HL-60 (cell line): ENCODE measurements at regions not wholly inside any gene's neighbourhood (a gene's known extent, or its start where the extent isn't known, plus 50 kb on each side); places are given as distances from the start of the nearest gene placed in this dataset.

Experiments
- DNase-seq, 2 experiments: peaks; one replicate each; pipeline ENCODE4 v3.0.0-alpha.2; 2010 to 2020; ENCODE audit warnings: low read depth in 1 of 2, low spot score in 1 of 2
- H3K27ac ChIP-seq: fragments of 250-450 bp; sonication (Bioruptor Pico); replicated peaks from 2 replicates; pipeline ENCODE4 v1.5.1; 2020; ENCODE audit warnings: mild to moderate bottlenecking, moderate library complexity
- H3K27me3 ChIP-seq: fragments of 250-450 bp; sonication (Bioruptor Pico); 2 replicates; pipeline ENCODE4 v1.5.1; 2021; ENCODE audit warnings: mild to moderate bottlenecking, moderate library complexity; ENCODE audit not compliant: insufficient read depth, poor library complexity, severe bottlenecking
- H3K4me3 ChIP-seq: replicated peaks from 2 replicates; pipeline ENCODE4 v1.5.1; 2011; ENCODE audit warnings: mild to moderate bottlenecking, control low read depth, low read length; ENCODE audit not compliant: insufficient read depth
- CTCF ChIP-seq: IDR thresholded peaks from one replicate; pipeline ENCODE4 v1.5.1; 2011; ENCODE audit warnings: low read length, control low read depth, inconsistent platforms; ENCODE audit not compliant: insufficient read depth
- GABPA ChIP-seq: IDR thresholded peaks from 2 replicates; pipeline ENCODE4 v1.6.1; 2012; ENCODE audit warnings: low read depth
- POLR2AphosphoS5 ChIP-seq: IDR thresholded peaks from 2 replicates; pipeline ENCODE4 v1.6.1; 2012; ENCODE audit warnings: low read depth
- REST ChIP-seq: IDR thresholded peaks from 2 replicates; pipeline ENCODE4 v1.6.1; 2012; ENCODE audit warnings: low read depth; ENCODE audit not compliant: insufficient replicate concordance
- SPI1 ChIP-seq: IDR thresholded peaks from 2 replicates; pipeline ENCODE4 v1.6.1; 2012; ENCODE audit warnings: low read depth, mild to moderate bottlenecking, borderline replicate concordance

DNA sequence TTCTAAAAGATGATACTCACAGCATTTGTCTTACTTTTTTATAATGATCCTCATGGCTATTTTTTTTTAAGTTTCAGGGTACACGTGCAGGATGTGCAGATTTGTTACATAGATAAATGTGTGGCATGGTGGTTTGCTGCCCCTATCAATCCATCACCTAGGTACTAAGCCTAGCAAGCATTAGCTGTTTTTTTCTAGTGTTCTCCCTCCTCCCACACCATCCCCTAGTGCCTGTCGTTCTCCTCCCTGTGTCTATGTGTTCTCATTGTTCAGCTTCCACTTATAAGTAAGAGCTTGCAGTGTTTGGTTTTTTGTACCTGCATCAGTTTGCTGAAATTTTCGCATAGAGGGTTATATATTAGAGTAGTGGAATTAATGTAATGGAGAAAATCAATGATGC lies 189.1 kb upstream of the CDH12 start:
- no peak for DNase-seq
- TF ChIP-seq REST = no peak
- no peak for TF ChIP-seq SPI1
- no peak for TF ChIP-seq GABPA
- no peak for TF ChIP-seq CTCF
- no peak for TF ChIP-seq POLR2AphosphoS5

DNA sequence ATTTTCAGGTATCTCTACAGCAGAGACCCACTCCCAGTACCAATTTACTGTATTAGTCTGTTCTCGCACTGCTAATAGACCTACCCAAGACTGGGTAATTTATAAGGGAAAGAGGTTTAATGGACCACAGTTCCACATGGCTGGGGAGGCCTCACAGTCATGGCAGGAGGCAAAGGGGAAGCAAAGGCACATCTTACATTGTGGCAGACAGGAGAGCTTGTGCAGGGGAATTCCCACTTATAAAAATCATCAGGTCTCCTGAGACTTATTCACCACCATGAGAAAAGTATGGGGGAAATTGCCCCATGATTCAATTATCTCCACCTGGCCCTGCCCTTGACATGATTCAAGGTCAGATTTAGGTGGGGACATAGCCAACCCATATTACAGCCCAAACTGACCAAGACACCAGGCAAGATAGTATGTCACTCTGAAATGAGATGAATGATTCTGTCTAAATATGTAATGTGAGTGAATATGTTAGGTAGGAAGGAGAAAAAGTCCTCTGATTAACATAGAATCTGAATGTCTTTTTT lies 182.5 kb upstream of the CDH12 start:
- H3K4me3 ChIP-seq = no peak overlapping the region
- TF ChIP-seq POLR2AphosphoS5 (no peak), REST (no peak), CTCF (no peak), GABPA (no peak), SPI1 (no peak)
- no peaks in the 10 kb centered on the region for H3K27me3 ChIP-seq
- no peak for DNase-seq
- no peak overlapping the region for H3K27ac ChIP-seq

More for the DNA sequence above, 189.1 kb upstream of the CDH12 start:
- no peak overlapping the region for H3K4me3 ChIP-seq
- H3K27me3 ChIP-seq = no peaks in the 10 kb centered on the region
- no peak overlapping the region for H3K27ac ChIP-seq

DNA sequence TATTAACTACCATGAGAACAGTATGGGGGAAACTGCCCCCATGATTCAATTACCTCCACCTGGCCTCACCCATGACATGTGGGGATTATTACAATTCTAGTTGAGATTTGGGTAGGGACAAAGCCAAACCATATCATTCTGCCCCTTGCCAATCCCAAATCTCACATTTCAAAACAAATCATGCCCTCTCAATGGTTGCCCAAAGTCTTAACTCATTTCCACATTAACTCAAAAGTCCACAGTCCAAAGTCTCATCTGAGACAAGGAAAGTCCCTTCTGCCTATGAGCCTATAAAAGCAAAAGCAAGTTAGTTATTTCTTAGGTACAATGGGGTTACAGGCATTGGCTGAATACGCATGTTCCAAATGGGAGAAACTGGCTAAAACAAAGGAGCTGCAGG lies 180.7 kb upstream of the CDH12 start:
- no peaks in the 10 kb centered on the region for H3K27me3 ChIP-seq
- H3K4me3 ChIP-seq = no peak overlapping the region
- H3K27ac ChIP-seq = no peak overlapping the region
- TF ChIP-seq REST = no peak
- DNase-seq = no peak

- no peak overlapping the region for H3K27ac ChIP-seq
- TF ChIP-seq SPI1 (no peak), POLR2AphosphoS5 (no peak)
- DNase-seq = no peak
Measured at GRCh38 chr5:23029290-23029689, 176.1 kb upstream of the CDH12 start.

More at GRCh38 chr5:23029290-23029689, 176.1 kb upstream of the CDH12 start:
- Histone ChIP-seq H3K27me3 (no peaks in the 10 kb centered on the region), H3K4me3 (no peak overlapping the region)
